ENCODE measurements at regions not wholly inside any gene's neighbourhood (a gene's known extent, or its start where the extent isn't known, plus 50 kb on each side); places are given as distances from the start of the nearest gene placed in this dataset.

DNA sequence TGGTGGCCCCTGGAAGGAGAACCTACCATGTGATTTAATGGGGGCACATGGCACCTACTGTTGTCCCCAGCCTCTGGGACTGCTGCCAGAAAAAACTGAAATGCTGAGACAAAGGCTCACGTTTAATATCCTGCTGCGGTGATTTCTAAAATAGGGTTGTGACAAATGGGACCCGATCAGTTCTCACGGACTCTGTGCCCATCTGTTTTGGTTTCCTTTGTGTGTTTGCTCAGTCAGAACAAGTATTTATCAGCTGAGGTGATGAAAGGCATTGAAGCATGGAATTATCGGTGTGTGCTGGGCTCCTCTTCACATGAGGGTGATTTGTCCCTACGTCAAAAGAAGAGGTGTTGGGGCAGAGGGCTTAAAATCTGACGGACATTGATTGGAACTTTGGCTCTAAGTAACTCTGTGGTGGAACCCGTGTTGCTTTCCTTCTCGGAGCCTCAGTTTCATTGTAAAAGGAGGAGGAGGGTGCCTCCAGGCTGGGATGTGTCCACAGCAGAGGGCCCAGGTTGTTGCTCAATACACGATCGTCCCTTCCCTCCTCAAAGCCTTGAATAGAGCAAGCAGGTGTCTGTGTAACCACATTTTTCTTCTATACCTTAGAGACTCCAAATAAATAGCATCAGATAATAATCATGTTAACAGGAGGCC lies 283.3 kb upstream of the RGMA start:
- ATAC-seq (no peak), DNase-seq (no peak)
- Mint-ChIP-seq H3K4me1 (ENCODE audit: low read depth) (no peaks in the 10 kb centered on the region), H3K4me3 (no peak overlapping the region), H3K9me3 (no peaks in the 10 kb centered on the region), H3K27ac (no peak overlapping the region), H3K36me3 (ENCODE audit: low read depth) (no peaks in the 10 kb centered on the region), H3K27me3 (peaks cover 5% of the 10 kb centered on the region)
- ChIA-PET CTCF (no interaction called here), POLR2A (no interaction called here)
- intact Hi-C loops (cut with micrococcal nuclease), result no loop called here
- TF ChIP-seq, protein P1, sequence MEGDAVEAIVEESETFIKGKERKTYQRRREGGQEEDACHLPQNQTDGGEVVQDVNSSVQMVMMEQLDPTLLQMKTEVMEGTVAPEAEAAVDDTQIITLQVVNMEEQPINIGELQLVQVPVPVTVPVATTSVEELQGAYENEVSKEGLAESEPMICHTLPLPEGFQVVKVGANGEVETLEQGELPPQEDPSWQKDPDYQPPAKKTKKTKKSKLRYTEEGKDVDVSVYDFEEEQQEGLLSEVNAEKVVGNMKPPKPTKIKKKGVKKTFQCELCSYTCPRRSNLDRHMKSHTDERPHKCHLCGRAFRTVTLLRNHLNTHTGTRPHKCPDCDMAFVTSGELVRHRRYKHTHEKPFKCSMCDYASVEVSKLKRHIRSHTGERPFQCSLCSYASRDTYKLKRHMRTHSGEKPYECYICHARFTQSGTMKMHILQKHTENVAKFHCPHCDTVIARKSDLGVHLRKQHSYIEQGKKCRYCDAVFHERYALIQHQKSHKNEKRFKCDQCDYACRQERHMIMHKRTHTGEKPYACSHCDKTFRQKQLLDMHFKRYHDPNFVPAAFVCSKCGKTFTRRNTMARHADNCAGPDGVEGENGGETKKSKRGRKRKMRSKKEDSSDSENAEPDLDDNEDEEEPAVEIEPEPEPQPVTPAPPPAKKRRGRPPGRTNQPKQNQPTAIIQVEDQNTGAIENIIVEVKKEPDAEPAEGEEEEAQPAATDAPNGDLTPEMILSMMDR (IDR thresholded peaks at IDR 0.05), result no peak

DNA sequence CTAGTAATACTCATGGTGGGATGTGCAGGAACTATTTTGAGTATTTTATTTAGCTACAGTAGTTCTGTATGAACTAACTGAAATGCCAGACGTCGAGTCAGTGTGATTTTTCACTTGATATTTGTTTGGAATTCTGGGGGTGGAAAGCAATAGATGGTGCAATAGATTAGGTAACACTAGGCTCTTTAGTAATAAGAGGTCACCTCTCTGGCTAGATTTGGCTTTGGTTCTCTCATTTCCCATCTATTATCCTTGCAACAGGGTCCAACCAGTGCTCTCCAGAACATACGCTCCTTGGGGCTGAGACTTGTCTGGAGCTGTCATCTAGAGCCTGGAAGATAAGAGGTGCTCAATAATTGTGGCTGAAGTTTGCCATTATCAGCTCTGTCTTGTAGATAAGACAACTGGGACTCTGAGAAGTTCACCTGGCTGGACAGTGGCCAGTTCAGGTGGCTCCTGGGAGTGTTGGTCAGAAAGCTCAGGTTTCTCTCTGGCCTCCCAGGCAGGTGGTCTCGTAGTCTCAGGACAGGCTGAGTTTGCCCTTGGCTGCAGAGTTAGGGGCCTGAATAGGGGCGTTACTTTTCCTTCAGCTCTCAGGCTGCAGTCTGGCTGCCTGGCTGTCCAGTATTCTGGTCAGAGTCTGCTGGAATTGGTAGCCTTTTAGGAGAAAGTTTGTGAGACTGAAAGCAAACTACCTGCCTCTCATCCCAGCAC lies 277.5 kb upstream of the RGMA start:
- POLR2A ChIA-PET, result no interaction called here
- TF ChIP-seq, protein P1 (IDR thresholded peaks at IDR 0.05), result no peak
- intact Hi-C loops (cut with micrococcal nuclease), result no loop called here
- no peak for DNase-seq
- Mint-ChIP-seq H3K4me1 (ENCODE audit: low read depth) (no peaks in the 10 kb centered on the region), H3K27ac (no peak overlapping the region), H3K36me3 (ENCODE audit: low read depth) (no peaks in the 10 kb centered on the region), H3K4me3 (no peak overlapping the region), H3K27me3 (no peaks in the 10 kb centered on the region), H3K9me3 (no peaks in the 10 kb centered on the region)
- CTCF ChIA-PET, result interaction anchor here (0.7 kb wide), 1 partner anchor 513 kb away, joined by 3 read pairs; no protein-coding TSS in a partner anchor
- no peak for ATAC-seq

- ATAC-seq (no peak), DNase-seq (no peak)
- Mint-ChIP-seq H3K27me3 (no peaks in the 10 kb centered on the region), H3K36me3 (ENCODE audit: low read depth) (no peaks in the 10 kb centered on the region), H3K9me3 (no peaks in the 10 kb centered on the region), H3K4me1 (ENCODE audit: low read depth) (no peaks in the 10 kb centered on the region), H3K27ac (no peak overlapping the region), H3K4me3 (no peak overlapping the region)
- TF ChIP-seq, protein P1 (IDR thresholded peaks at IDR 0.05), result no peak
- intact Hi-C loops (cut with micrococcal nuclease), result no loop called here
- ChIA-PET CTCF (interaction anchor here (1.5 kb wide), 1 partner anchor 274 kb away, joined by 4 read pairs; no protein-coding TSS in a partner anchor), POLR2A (no interaction called here)
These were observed 273.8 kb upstream of the RGMA start for GRCh38 chr15:93362821-93363220.

GRCh38 chr15:93362203-93362602 lies 273.2 kb upstream of the RGMA start:
- Mint-ChIP-seq H3K27me3 (no peaks in the 10 kb centered on the region), H3K36me3 (ENCODE audit: low read depth) (no peaks in the 10 kb centered on the region), H3K4me1 (ENCODE audit: low read depth) (no peaks in the 10 kb centered on the region), H3K9me3 (no peaks in the 10 kb centered on the region), H3K27ac (no peak overlapping the region), H3K4me3 (no peak overlapping the region)
- intact Hi-C loops (cut with micrococcal nuclease), result no loop called here
- POLR2A ChIA-PET, result no interaction called here
- CTCF ChIA-PET, result interaction anchor here (1.5 kb wide), 1 partner anchor 274 kb away, joined by 4 read pairs; no protein-coding TSS in a partner anchor
- TF ChIP-seq, protein P1 (IDR thresholded peaks at IDR 0.05), result no peak
- ATAC-seq, result no peak
- DNase-seq, result no peak

DNA sequence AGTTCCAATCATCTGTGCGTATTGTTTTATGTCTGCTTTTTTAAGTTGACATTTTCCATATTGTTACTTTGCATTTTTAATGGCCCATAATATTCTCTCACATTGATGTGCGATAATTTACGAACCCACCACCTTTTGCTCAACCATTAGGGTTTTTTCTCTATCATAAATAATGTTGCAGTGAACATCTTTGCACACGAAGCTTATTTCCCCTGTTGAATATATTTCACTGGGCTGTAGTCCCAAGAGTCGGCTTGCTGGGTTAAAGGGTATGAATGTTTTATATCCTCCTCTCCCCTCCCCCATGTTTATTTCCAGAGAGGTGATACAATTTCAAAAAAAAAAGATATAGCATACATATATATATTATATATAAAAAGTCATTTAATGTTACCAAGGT lies 272.7 kb upstream of the RGMA start:
- TF ChIP-seq, protein P1 (IDR thresholded peaks at IDR 0.05), result no peak
- ChIA-PET POLR2A (no interaction called here), CTCF (interaction anchor here (1.5 kb wide), 1 partner anchor 273 kb away, joined by 4 read pairs; no protein-coding TSS in a partner anchor)
- H3K36me3 Mint-ChIP-seq (ENCODE audit: low read depth), result no peaks in the 10 kb centered on the region
- H3K27me3 Mint-ChIP-seq, result no peaks in the 10 kb centered on the region
- no peak overlapping the region for H3K4me3 Mint-ChIP-seq
- no peaks in the 10 kb centered on the region for H3K4me1 Mint-ChIP-seq (ENCODE audit: low read depth)
- no peaks in the 10 kb centered on the region for H3K9me3 Mint-ChIP-seq
- ATAC-seq (no peak), DNase-seq (no peak)
- no peak overlapping the region for H3K27ac Mint-ChIP-seq
- intact Hi-C loops (cut with micrococcal nuclease), result no loop called here
